Suprapubic skin (tissue), 3 donors: ENCODE measurements at regions not wholly inside any gene's neighbourhood (a gene's known extent, or its start where the extent isn't known, plus 50 kb on each side); places are given as distances from the start of the nearest gene placed in this dataset.

ENCODE experiments used
- CTCF ChIP-seq, 2 donors: fragments of 200-600 bp in 1 of 2; fragments of 450-650 bp in 1 of 2; sonication (generic) in 1 of 2; IDR thresholded peaks; one replicate each; pipeline ENCODE4 v1.5.1; 2016 to 2019; ENCODE audit warnings: antibody characterized with exemption in 2 of 2, mild to moderate bottlenecking in 1 of 2, moderate library complexity in 1 of 2
- POLR2A ChIP-seq, 2 donors: fragments of 450-650 bp; IDR thresholded peaks; one replicate each; pipeline ENCODE4 v1.6.1; 2017; ENCODE audit warnings: antibody characterized with exemption in 2 of 2, mild to moderate bottlenecking in 2 of 2, moderate library complexity in 2 of 2

GRCh38 chr18:64253873-64254272 is 105.0 kb upstream of the LINC00305 start:
- no peak for TF ChIP-seq POLR2A (IDR thresholded peaks at IDR 0.05)
- TF ChIP-seq CTCF (IDR thresholded peaks at IDR 0.05): no peak
